GM12875 (cell line): ENCODE measurements at regions not wholly inside any gene's neighbourhood (a gene's known extent, or its start where the extent isn't known, plus 50 kb on each side); places are given as distances from the start of the nearest gene placed in this dataset.

Experiments used
- H3K4me3 ChIP-seq: one replicate; pipeline ENCODE4 v1.5.1; 2011; ENCODE audit warnings: low read depth, low read length, control low read depth
- TF ChIP-seq, protein P1 (sequence below): IDR thresholded peaks from 2 replicates; pipeline ENCODE4 v1.5.1; 2011; ENCODE audit warnings: low read depth, mild to moderate bottlenecking, control low read depth, inconsistent platforms, low read length, moderate library complexity, borderline replicate concordance; ENCODE audit not compliant: insufficient read depth

DNA sequence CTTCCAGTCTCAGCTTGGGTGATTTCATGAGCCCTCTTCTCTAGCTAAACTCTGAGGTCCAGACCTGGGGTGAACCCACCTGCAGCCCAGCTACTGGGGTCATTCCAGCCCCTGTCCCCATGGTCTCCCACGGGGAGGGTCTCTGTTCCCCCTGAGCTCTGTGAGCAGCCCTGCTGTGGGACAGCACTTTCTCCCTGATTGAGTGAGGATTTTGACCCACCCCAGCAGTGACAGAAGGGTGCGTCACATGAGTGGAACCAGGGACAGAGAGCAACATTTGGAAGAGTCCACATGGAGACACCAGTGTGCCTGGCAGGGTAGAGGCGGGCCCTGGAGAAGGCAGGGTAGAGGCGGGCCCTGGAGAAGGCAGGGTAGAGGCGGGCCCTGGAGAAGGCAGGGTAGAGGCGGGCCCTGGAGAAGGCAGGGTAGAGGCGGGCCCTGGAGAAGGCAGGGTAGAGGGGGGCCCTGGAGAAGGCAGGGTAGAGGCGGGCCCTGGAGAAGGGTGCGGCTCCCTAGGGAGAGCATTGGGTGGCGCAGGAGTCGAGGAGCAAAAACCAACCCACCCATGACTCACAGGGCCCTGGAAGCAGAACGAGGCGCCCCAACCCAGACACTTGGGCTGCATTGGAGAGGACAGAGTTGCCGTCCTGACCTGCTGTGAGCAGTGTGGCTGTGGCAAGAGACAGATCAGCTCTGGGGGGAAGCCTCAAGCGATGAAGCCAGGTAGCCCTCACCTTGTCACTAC lies 227.7 kb upstream of the B3GAT1 start:
- H3K4me3 ChIP-seq: no peak overlapping the region
- TF ChIP-seq, protein P1, sequence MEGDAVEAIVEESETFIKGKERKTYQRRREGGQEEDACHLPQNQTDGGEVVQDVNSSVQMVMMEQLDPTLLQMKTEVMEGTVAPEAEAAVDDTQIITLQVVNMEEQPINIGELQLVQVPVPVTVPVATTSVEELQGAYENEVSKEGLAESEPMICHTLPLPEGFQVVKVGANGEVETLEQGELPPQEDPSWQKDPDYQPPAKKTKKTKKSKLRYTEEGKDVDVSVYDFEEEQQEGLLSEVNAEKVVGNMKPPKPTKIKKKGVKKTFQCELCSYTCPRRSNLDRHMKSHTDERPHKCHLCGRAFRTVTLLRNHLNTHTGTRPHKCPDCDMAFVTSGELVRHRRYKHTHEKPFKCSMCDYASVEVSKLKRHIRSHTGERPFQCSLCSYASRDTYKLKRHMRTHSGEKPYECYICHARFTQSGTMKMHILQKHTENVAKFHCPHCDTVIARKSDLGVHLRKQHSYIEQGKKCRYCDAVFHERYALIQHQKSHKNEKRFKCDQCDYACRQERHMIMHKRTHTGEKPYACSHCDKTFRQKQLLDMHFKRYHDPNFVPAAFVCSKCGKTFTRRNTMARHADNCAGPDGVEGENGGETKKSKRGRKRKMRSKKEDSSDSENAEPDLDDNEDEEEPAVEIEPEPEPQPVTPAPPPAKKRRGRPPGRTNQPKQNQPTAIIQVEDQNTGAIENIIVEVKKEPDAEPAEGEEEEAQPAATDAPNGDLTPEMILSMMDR: no peak

DNA sequence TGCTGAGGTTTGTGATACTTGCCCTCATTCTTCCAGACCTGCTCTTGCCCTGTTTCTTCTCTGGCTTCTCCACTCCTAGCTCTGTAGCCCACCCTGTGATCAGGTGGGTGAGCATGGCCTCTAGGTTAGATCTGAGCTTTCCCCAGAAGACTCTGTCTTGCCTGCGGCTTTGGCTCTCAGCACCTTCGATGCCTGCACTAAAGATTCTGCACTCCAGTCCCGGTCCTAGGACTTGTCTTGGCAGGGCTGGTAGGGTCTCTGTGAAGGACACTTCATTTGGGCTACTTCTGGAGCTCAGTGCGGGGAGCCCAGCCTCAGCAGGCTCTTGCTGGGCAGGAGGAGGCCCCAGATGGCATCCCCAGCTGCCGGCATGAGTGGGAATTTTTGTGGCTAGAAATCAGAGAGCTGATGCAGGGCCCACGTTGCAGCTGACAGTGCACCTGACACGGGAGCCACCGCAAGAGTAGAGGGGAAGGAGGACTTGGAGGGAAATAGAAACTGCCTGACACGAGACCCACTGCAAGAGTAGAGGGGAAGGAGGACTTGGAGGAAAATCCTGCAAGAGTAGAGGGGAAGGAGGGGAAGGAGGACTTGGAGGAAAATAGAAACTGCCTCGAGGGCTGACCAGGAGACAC lies 226.9 kb upstream of the B3GAT1 start:
- TF ChIP-seq, protein P1: no peak
- H3K4me3 ChIP-seq: no peak overlapping the region

DNA sequence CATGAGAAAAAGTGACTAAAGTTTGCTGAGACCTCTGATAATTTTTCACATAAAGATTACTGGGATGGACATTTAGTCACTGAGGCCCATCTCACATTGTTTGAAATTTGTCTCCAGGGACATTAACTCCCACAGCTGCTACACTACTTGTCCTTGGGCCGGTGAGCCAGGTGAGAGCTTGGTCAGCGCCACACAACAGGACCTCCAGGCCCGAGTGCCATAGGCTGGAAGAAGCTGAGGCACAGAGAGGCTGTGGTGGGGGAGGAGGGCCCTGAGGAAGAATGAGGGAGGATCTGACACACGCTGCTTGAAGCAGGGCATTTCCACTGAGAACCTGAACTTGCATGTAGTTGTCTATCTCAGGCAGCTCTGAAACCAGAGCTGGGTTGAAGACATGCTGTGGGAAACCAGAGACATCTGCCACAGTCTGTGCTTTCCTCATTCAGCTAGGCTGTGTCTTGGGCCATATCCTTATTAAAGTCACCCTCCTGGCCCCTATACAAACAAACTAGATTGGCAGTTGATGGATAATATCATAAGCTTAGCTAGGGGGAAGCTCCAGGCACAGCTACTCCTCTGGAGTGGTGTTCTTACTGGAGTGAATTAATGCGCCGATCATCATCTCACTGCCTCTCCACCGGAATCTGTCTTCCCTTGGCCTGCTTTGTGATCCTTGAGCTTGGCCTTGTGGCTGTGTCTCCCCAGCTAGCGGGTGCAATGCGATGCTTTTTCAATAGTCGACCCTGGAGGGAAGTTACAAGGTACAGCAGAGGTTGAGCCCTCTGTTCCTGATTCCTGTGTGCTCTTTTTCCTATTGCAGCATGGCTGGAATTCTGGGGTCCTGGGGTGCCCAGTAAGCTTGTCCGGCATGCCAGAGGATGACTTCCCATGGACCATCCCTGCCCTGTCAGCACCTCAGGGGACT lies 225.3 kb upstream of the B3GAT1 start:
- TF ChIP-seq, protein P1: no peak
- H3K4me3 ChIP-seq: no peak overlapping the region

DNA sequence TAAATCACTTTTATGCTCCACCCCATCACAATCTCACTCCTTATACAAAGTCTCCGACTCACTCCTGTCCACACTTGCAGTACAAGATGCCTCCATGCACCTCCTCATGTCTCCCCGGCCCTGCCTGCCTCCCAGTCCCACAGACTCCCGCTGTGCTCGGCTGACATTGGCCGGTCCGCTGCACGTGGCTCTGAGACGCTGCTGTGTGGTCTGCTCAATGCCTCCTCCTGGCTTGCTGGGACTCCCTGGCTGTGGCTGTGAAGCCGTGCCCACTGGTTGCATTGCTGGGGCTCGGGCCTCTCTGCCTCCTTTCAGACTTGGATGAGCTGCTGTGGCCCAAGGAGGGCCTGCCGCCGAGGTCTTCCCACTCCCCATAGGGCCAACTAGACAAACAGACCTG lies 224.0 kb upstream of the B3GAT1 start:
- no peak overlapping the region for H3K4me3 ChIP-seq
- TF ChIP-seq, protein P1: no peak

DNA sequence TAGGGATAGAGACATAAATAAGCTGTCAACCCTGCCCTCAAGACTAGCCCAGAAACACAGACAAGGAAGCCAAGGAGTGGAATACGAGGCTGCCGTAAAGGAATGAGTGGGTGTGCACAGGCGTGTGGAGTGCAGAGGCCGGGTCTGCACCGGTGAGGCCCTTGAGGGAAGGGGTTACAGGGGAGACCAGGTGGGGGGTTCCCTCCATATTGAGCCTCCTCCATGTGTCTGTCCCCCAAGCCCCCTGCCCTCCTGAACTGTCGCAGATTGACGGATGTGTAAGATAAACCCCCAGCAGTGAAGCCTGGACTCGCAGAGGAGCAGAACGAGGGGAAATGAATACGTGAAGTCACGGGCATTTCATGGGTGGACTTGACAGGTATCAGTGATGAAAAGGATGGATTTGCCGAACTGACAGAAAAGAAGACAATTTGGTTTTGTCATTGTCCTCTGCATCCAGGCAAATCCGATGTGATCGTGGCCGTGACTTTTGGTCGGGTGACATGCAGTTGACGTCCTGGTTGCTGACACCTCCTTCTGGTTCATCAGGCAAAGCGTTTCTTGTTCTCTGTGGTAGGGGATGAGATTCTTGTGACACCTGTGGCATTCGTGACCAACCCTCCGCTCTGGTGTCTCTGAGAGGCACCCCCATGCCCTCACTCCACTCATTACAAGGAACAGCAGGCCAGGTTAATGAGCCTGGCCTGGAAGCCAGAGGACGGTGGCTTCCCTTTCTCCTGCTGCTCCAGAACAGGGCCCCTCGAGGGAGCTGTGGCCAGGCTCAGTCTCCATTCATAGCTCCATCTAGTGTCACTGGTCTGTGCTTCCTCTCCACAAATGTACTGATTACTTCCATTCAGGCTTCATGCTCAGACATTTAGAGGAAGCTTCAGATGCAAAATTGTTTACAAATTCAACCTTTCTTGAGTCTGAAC lies 223.1 kb upstream of the B3GAT1 start:
- TF ChIP-seq, protein P1: no peak
- no peak overlapping the region for H3K4me3 ChIP-seq

DNA sequence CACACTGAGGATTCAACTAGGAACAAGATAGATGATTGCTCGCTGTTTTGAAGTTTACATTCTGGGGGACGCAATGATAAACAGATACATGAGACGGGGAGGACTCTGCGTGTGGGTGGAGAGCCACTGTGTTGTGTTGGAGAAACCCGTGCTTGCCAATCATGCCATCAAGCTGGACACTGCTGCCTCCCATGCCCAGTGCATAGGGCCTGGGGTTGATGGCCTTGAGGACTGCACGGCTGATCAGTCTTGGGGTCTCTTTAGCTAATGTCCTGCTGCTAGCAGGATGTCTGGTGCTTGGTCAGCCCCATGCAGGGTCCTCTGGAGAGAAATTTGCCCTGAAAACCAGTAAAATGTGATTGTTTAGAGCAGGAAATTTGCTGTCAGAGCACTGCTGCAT lies 221.2 kb upstream of the B3GAT1 start:
- no peak overlapping the region for H3K4me3 ChIP-seq
- TF ChIP-seq, protein P1: no peak
